HepG2 (cell line): ENCODE measurements at regions not wholly inside any gene's neighbourhood (a gene's known extent, or its start where the extent isn't known, plus 50 kb on each side); places are given as distances from the start of the nearest gene placed in this dataset.

Experiments
- ATAC-seq: fragments of 200-7000 bp; cut with Tn5 transposase; 3 replicates; pipeline ENCODE4 v1.9.1; 2020; ENCODE audit warnings: mild to moderate bottlenecking, moderate library complexity
- BruUV-seq: library from RNA; stranded (reverse); fragments of 400-500 nt; replicated peaks from 2 replicates; lab custom pipeline; 2021; lab: Mats Ljungman, UMichigan
- CTCF ChIA-PET: fragments of 300-600 bp; formaldehyde crosslinking; extraction: SDS; loops from one replicate; lab custom pipeline; 2021; ENCODE audit warnings: low total read pairs, inconsistent platforms, low intra/inter-chr PET ratio; lab: Yijun Ruan, JAX
- POLR2A ChIA-PET: fragments of 350-600 bp; sonication (Branson Sonifier 250); formaldehyde crosslinking; loops from one replicate; lab custom pipeline; 2020; ENCODE audit warnings: antibody characterized with exemption, inconsistent platforms; lab: Yijun Ruan, JAX
- DNase-seq: peaks from one replicate; pipeline ENCODE4 v3.0.0-alpha.2; 2015; ENCODE audit warnings: low spot score
- FAIRE-seq: peaks from 3 replicates; lab custom pipeline; 2011; peaks lifted over from hg19 to GRCh38; lab: Jason Lieb, UNC
- H2AFZ ChIP-seq: one replicate; pipeline ENCODE4 v1.6.1; 2011; ENCODE audit warnings: low read length, inconsistent platforms
- H3K27ac ChIP-seq: fragments of 300-600 bp; 3 replicates; pipeline ENCODE4 v1.8.0; 2011; ENCODE audit warnings: mixed run types, mild to moderate bottlenecking, mixed read lengths, low read length, inconsistent platforms; ENCODE audit not compliant: insufficient read depth; ENCODE audit errors: extremely low read length
- H3K27me3 ChIP-seq, 2 experiments: fragments of 200-600 bp in 1 of 2; 2 replicates in 1 of 2; 3 replicates in 1 of 2; pipeline versions ENCODE4 v1.6.0 to v1.8.0; 2011; ENCODE audit warnings: low read length in 2 of 2, mild to moderate bottlenecking in 2 of 2, moderate library complexity in 2 of 2, inconsistent platforms in 1 of 2; ENCODE audit not compliant: insufficient read depth in 2 of 2, control insufficient read depth in 1 of 2
- H3K36me3 ChIP-seq, 2 experiments: fragments of 200-600 bp in 1 of 2; replicated peaks in 1 of 2; 2 replicates in 1 of 2; 3 replicates in 1 of 2; pipeline versions ENCODE4 v1.5.1 to v1.8.0; 2011; ENCODE audit warnings: low read length in 2 of 2, inconsistent platforms in 1 of 2; ENCODE audit not compliant: insufficient read depth in 2 of 2, control insufficient read depth in 1 of 2
- H3K4me1 ChIP-seq: 2 replicates; pipeline ENCODE4 v1.5.1; 2012; ENCODE audit warnings: low read length, inconsistent platforms; ENCODE audit not compliant: insufficient read depth
- H3K4me2 ChIP-seq: 2 replicates; pipeline ENCODE4 v1.6.0; 2011; ENCODE audit warnings: low read depth, low read length, inconsistent platforms
- H3K4me3 ChIP-seq, 3 experiments: fragments of 200-600 bp in 1 of 3; sonication (generic), shearing (Covaris generic) in 1 of 3; replicated peaks in 1 of 3; 2 replicates each; pipeline ENCODE4 v1.5.1; 2011 to 2016; ENCODE audit warnings: low read length in 3 of 3, inconsistent platforms in 2 of 3, low read depth in 2 of 3, mild to moderate bottlenecking in 2 of 3, control low read depth in 1 of 3, mixed read lengths in 1 of 3; ENCODE audit not compliant: insufficient read depth in 1 of 3
- H3K79me2 ChIP-seq: one replicate; pipeline ENCODE4 v1.6.1; 2011; ENCODE audit warnings: low read length, inconsistent platforms; ENCODE audit not compliant: insufficient read depth
- H3K9ac ChIP-seq: 2 replicates; pipeline ENCODE4 v1.6.0; 2011; ENCODE audit warnings: mild to moderate bottlenecking, low read depth, low read length, inconsistent platforms; ENCODE audit not compliant: insufficient read depth
- H3K9me3 ChIP-seq: 2 replicates; pipeline ENCODE4 v1.5.1; 2012; ENCODE audit warnings: mild to moderate bottlenecking, low read length
- H4K20me1 ChIP-seq: 2 replicates; pipeline ENCODE4 v1.6.0; 2011; ENCODE audit warnings: inconsistent platforms, mild to moderate bottlenecking, low read length, moderate library complexity; ENCODE audit not compliant: insufficient read depth
- CC2D1A ChIP-seq: sonication (generic); formaldehyde crosslinking; IDR thresholded peaks from 2 replicates; pipeline ENCODE4 v1.8.1; 2023; ENCODE audit warnings: mild to moderate bottlenecking, missing genetic modification reagents
- CHD2 ChIP-seq: IDR thresholded peaks from 2 replicates; pipeline ENCODE4 v1.6.1; 2011; ENCODE audit warnings: low read depth, low read length, improper control_type of control experiment
- FOXP4 ChIP-seq: sonication (generic); formaldehyde crosslinking; IDR thresholded peaks from 2 replicates; pipeline ENCODE4 v1.4.0; 2020; ENCODE audit warnings: missing genetic modification reagents
- RAD21 ChIP-seq: fragments of 450-650 bp; formaldehyde crosslinking; IDR thresholded peaks from 2 replicates; pipeline ENCODE4 v1.5.0; 2020; ENCODE audit warnings: mild to moderate bottlenecking
- SNAI1 ChIP-seq: sonication (generic); formaldehyde crosslinking; IDR thresholded peaks from 2 replicates; pipeline ENCODE4 v1.5.0; 2020; ENCODE audit warnings: mild to moderate bottlenecking, missing genetic modification reagents, borderline replicate concordance
- ZNF333 ChIP-seq: sonication (generic); formaldehyde crosslinking; IDR thresholded peaks from 2 replicates; pipeline ENCODE4 v1.4.0; 2020; ENCODE audit warnings: mild to moderate bottlenecking, missing genetic modification reagents, borderline replicate concordance
- WGBS: methylation state at CpG from one replicate; pipeline ENCODE4 v1.1.6; 2017; ENCODE audit warnings: low lambda C conversion rate; 5-methylcytosine and 5-hydroxymethylcytosine counted together
- in situ Hi-C: cut with HindIII; loops from 2 replicates; pipeline ENCODE4 v1.10.0; 2017; ENCODE audit warnings: low pct_unique_long_range_greater_than_20kb; ENCODE audit not compliant: extremely low pct_ligation_motif_present
- intact Hi-C: fragments of 100-400 bp; cut with micrococcal nuclease; formaldehyde crosslinking; loops from one replicate; pipeline ENCODE4 v1.10.0; 2022; ENCODE audit not compliant: unreplicated experiment

- no peaks in the 10 kb centered on the region for H3K4me1 ChIP-seq
- H3K9me3 ChIP-seq = no peaks in the 10 kb centered on the region
- no peak overlapping the region for H3K4me3 ChIP-seq
- intact Hi-C loops = no loop called here
- no peak overlapping the region for H3K4me2 ChIP-seq
- FAIRE-seq (no peak), ATAC-seq (no peak), DNase-seq (no peak)
- 2% methylated on average over 2 of the region's 2 CpGs for whole genome bisulfite sequencing
- no peaks in the 10 kb centered on the region for H3K27me3 ChIP-seq
- no peaks in the 10 kb centered on the region for H3K79me2 ChIP-seq
- in situ Hi-C loops = no loop called here
- H3K36me3 ChIP-seq = no peaks in the 10 kb centered on the region
- H2AFZ ChIP-seq = no peak overlapping the region
- no peaks in the 10 kb centered on the region for H4K20me1 ChIP-seq
- no TSS peak for BruUV-seq
- no peak overlapping the region for H3K27ac ChIP-seq
- no peak overlapping the region for H3K9ac ChIP-seq
- TF ChIP-seq CC2D1A (CRISPR knock-in tag) (no peak), ZNF333 (CRISPR knock-in tag) (no peak), SNAI1 (CRISPR knock-in tag) (no peak), FOXP4 (CRISPR knock-in tag) (no peak), RAD21 (CRISPR knock-in tag) (no peak)
- ChIA-PET CTCF (no interaction called here), POLR2A (no interaction called here)
Observed at GRCh38 chr4:155488691-155489090, 111.9 kb upstream of the MAP9 start.

- FAIRE-seq = no peak
Observed at GRCh38 chr4:155487210-155487609, 110.4 kb upstream of the MAP9 start.

More at GRCh38 chr4:155487210-155487609, 110.4 kb upstream of the MAP9 start:
- ATAC-seq = no peak
- Histone ChIP-seq H3K4me3 (no peak overlapping the region), H3K4me1 (no peaks in the 10 kb centered on the region), H3K27me3 (no peaks in the 10 kb centered on the region; a peak in 1 of 5 replicates), H4K20me1 (no peaks in the 10 kb centered on the region), H2AFZ (no peak overlapping the region), H3K4me2 (no peak overlapping the region), H3K9me3 (no peaks in the 10 kb centered on the region), H3K36me3 (no peaks in the 10 kb centered on the region), H3K9ac (no peak overlapping the region), H3K79me2 (no peaks in the 10 kb centered on the region), H3K27ac (no peak overlapping the region)
- ChIA-PET POLR2A (no interaction called here), CTCF (no interaction called here)
- TF ChIP-seq CHD2 = no peak
- no peak for DNase-seq
- BruUV-seq = no TSS peak
- in situ Hi-C loops (no loop called here), intact Hi-C loops (no loop called here)
